Breast epithelium (tissue), 3 donors: ENCODE measurements at regions not wholly inside any gene's neighbourhood (a gene's known extent, or its start where the extent isn't known, plus 50 kb on each side); places are given as distances from the start of the nearest gene placed in this dataset.
"Not testable (repeated sequence)": the region's sequence is repeated elsewhere in the genome, so short reads cannot be mapped to it uniquely, and the experiment has no call there.

Source experiments
- CTCF ChIP-seq, 3 donors: fragments of 450-650 bp; IDR thresholded peaks; one replicate each; pipeline ENCODE4 v1.5.1; 2016 to 2017; ENCODE audit warnings: antibody characterized with exemption in 3 of 3, mild to moderate bottlenecking in 3 of 3, moderate library complexity in 3 of 3
- POLR2A ChIP-seq: fragments of 450-650 bp; IDR thresholded peaks from one replicate; pipeline ENCODE4 v1.6.1; 2016; ENCODE audit warnings: antibody characterized with exemption, mild to moderate bottlenecking, moderate library complexity

- not testable (repeated sequence) for TF ChIP-seq POLR2A; CTCF (IDR thresholded peaks at IDR 0.05)
Observed at GRCh38 chr14:19485346-19485745, 51.2 kb upstream of the POTEG start.
